ENCODE measurements at regions not wholly inside any gene's neighbourhood (a gene's known extent, or its start where the extent isn't known, plus 50 kb on each side); places are given as distances from the start of the nearest gene placed in this dataset.

DNA sequence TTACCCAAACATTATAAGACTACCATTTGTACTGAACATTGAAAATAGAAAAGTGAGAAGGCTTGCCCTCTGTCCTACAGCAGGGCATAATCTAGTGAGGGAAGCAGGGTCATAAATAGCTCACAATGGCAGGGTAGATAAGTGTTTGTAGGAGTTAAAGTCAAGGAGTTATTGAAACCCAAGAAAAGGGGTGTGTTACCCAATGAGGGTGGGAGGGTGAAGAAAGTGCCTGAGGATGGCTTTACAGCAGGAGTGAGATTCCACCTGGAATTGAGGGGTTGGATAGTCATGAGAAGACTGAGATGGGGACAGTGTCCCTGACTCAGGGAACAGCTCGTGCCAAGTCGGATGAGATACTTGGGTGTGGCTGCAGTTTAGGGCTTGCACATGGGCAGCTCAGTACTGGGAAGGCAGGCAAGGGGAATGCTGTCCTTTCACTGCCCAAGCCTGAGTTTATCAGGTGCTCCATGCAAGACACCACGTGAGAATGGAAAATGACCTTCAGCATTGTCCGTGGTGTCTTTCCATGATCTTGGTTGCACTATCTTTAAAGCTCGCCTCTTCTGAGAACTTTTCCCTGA lies 393.2 kb upstream of the MAF start:
- TF ChIP-seq, protein P1, sequence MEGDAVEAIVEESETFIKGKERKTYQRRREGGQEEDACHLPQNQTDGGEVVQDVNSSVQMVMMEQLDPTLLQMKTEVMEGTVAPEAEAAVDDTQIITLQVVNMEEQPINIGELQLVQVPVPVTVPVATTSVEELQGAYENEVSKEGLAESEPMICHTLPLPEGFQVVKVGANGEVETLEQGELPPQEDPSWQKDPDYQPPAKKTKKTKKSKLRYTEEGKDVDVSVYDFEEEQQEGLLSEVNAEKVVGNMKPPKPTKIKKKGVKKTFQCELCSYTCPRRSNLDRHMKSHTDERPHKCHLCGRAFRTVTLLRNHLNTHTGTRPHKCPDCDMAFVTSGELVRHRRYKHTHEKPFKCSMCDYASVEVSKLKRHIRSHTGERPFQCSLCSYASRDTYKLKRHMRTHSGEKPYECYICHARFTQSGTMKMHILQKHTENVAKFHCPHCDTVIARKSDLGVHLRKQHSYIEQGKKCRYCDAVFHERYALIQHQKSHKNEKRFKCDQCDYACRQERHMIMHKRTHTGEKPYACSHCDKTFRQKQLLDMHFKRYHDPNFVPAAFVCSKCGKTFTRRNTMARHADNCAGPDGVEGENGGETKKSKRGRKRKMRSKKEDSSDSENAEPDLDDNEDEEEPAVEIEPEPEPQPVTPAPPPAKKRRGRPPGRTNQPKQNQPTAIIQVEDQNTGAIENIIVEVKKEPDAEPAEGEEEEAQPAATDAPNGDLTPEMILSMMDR (IDR thresholded peaks at IDR 0.05): no peak
- no peak for TF ChIP-seq POLR2A (IDR thresholded peaks at IDR 0.05)
